ENCODE measurements at regions not wholly inside any gene's neighbourhood (a gene's known extent, or its start where the extent isn't known, plus 50 kb on each side); places are given as distances from the start of the nearest gene placed in this dataset.
"Not testable (repeated sequence)": the region's sequence is repeated elsewhere in the genome, so short reads cannot be mapped to it uniquely, and the experiment has no call there.

GRCh38 chr22:10727393-10727792 is 4800.6 kb upstream of the OR11H1 start:
- no peak for DNase-seq (ENCODE audit: low read depth in 1 of 2, low spot score in 1 of 2)
- in situ Hi-C loops (cut with HindIII; ENCODE audit: low pct_unique_long_range_greater_than_20kb, low sequenced_read_pairs) = no loop called here
- TF ChIP-seq JUND (IDR thresholded peaks at IDR 0.05; ENCODE audit: low read depth) = no peak

GRCh38 chr22:10729979-10730378 is 4798.0 kb upstream of the OR11H1 start:
- in situ Hi-C loops (cut with HindIII; ENCODE audit: low pct_unique_long_range_greater_than_20kb, low sequenced_read_pairs); DNase-seq (ENCODE audit: low read depth in 1 of 2, low spot score in 1 of 2): not testable (repeated sequence)

GRCh38 chr22:10730706-10731105 is 4797.3 kb upstream of the OR11H1 start:
- DNase-seq (ENCODE audit: low read depth in 1 of 2, low spot score in 1 of 2); in situ Hi-C loops (cut with HindIII; ENCODE audit: low pct_unique_long_range_greater_than_20kb, low sequenced_read_pairs): not testable (repeated sequence)

- in situ Hi-C loops (cut with HindIII; ENCODE audit: low pct_unique_long_range_greater_than_20kb, low sequenced_read_pairs); DNase-seq (ENCODE audit: low read depth in 1 of 2, low spot score in 1 of 2): not testable (repeated sequence)
Observed at GRCh38 chr22:10731246-10731974, 4796.6 kb upstream of the OR11H1 start.

GRCh38 chr22:10735075-10735474 is 4792.9 kb upstream of the OR11H1 start:
- in situ Hi-C loops (cut with HindIII; ENCODE audit: low pct_unique_long_range_greater_than_20kb, low sequenced_read_pairs); DNase-seq (ENCODE audit: low read depth in 1 of 2, low spot score in 1 of 2): not testable (repeated sequence)

GRCh38 chr22:10736879-10737278 is 4791.1 kb upstream of the OR11H1 start:
- in situ Hi-C loops (cut with HindIII; ENCODE audit: low pct_unique_long_range_greater_than_20kb, low sequenced_read_pairs); DNase-seq (ENCODE audit: low read depth in 1 of 2, low spot score in 1 of 2): not testable (repeated sequence)

- in situ Hi-C loops (cut with HindIII; ENCODE audit: low pct_unique_long_range_greater_than_20kb, low sequenced_read_pairs); DNase-seq (ENCODE audit: low read depth in 1 of 2, low spot score in 1 of 2): not testable (repeated sequence)
Observed at GRCh38 chr22:10737931-10738330, 4790.1 kb upstream of the OR11H1 start.

- in situ Hi-C loops (cut with HindIII; ENCODE audit: low pct_unique_long_range_greater_than_20kb, low sequenced_read_pairs) = no loop called here
- TF ChIP-seq JUND (IDR thresholded peaks at IDR 0.05; ENCODE audit: low read depth) = no peak
- DNase-seq (ENCODE audit: low read depth in 1 of 2, low spot score in 1 of 2) = no peak
Observed at GRCh38 chr22:10741210-10741609, 4786.8 kb upstream of the OR11H1 start.

GRCh38 chr22:10741776-10742630 is 4786.0 kb upstream of the OR11H1 start:
- peak; percentile 43 to 73 for DNase-seq (ENCODE audit: low read depth in 1 of 2, low spot score in 1 of 2)
- in situ Hi-C loops (cut with HindIII; ENCODE audit: low pct_unique_long_range_greater_than_20kb, low sequenced_read_pairs) = not testable (repeated sequence)

- DNase-seq (ENCODE audit: low read depth in 1 of 2, low spot score in 1 of 2) = not testable (repeated sequence)
Observed at GRCh38 chr22:10746382-10746781, 4781.6 kb upstream of the OR11H1 start.

GRCh38 chr22:10747227-10747626 is 4780.8 kb upstream of the OR11H1 start:
- in situ Hi-C loops (cut with HindIII; ENCODE audit: low pct_unique_long_range_greater_than_20kb, low sequenced_read_pairs); DNase-seq (ENCODE audit: low read depth in 1 of 2, low spot score in 1 of 2): not testable (repeated sequence)

More at GRCh38 chr22:10746382-10746781, 4781.6 kb upstream of the OR11H1 start:
- in situ Hi-C loops (cut with HindIII; ENCODE audit: low pct_unique_long_range_greater_than_20kb, low sequenced_read_pairs) = not testable (repeated sequence)

GRCh38 chr22:10748751-10749150 is 4779.2 kb upstream of the OR11H1 start:
- DNase-seq (ENCODE audit: low read depth in 1 of 2, low spot score in 1 of 2); in situ Hi-C loops (cut with HindIII; ENCODE audit: low pct_unique_long_range_greater_than_20kb, low sequenced_read_pairs): not testable (repeated sequence)

- DNase-seq (ENCODE audit: low read depth in 1 of 2, low spot score in 1 of 2); in situ Hi-C loops (cut with HindIII; ENCODE audit: low pct_unique_long_range_greater_than_20kb, low sequenced_read_pairs): not testable (repeated sequence)
Observed at GRCh38 chr22:10749423-10749822, 4778.6 kb upstream of the OR11H1 start.

GRCh38 chr22:10753566-10753965 is 4774.4 kb upstream of the OR11H1 start:
- DNase-seq (ENCODE audit: low read depth in 1 of 2, low spot score in 1 of 2); in situ Hi-C loops (cut with HindIII; ENCODE audit: low pct_unique_long_range_greater_than_20kb, low sequenced_read_pairs): not testable (repeated sequence)

GRCh38 chr22:10755350-10755749 is 4772.6 kb upstream of the OR11H1 start:
- DNase-seq (ENCODE audit: low read depth in 1 of 2, low spot score in 1 of 2); in situ Hi-C loops (cut with HindIII; ENCODE audit: low pct_unique_long_range_greater_than_20kb, low sequenced_read_pairs): not testable (repeated sequence)

GRCh38 chr22:10760418-10760817 is 4767.6 kb upstream of the OR11H1 start:
- DNase-seq (ENCODE audit: low read depth in 1 of 2, low spot score in 1 of 2); in situ Hi-C loops (cut with HindIII; ENCODE audit: low pct_unique_long_range_greater_than_20kb, low sequenced_read_pairs): not testable (repeated sequence)

- DNase-seq (ENCODE audit: low read depth in 1 of 2, low spot score in 1 of 2) = not testable (repeated sequence)
Observed at GRCh38 chr22:10766320-10766719, 4761.7 kb upstream of the OR11H1 start.

GRCh38 chr22:10768875-10769274 is 4759.1 kb upstream of the OR11H1 start:
- DNase-seq (ENCODE audit: low read depth in 1 of 2, low spot score in 1 of 2); in situ Hi-C loops (cut with HindIII; ENCODE audit: low pct_unique_long_range_greater_than_20kb, low sequenced_read_pairs): not testable (repeated sequence)

More at GRCh38 chr22:10766320-10766719, 4761.7 kb upstream of the OR11H1 start:
- in situ Hi-C loops (cut with HindIII; ENCODE audit: low pct_unique_long_range_greater_than_20kb, low sequenced_read_pairs) = not testable (repeated sequence)

Measured in T47D (cell line).